ENCODE measurements at regions not wholly inside any gene's neighbourhood (a gene's known extent, or its start where the extent isn't known, plus 50 kb on each side); places are given as distances from the start of the nearest gene placed in this dataset.

DNA sequence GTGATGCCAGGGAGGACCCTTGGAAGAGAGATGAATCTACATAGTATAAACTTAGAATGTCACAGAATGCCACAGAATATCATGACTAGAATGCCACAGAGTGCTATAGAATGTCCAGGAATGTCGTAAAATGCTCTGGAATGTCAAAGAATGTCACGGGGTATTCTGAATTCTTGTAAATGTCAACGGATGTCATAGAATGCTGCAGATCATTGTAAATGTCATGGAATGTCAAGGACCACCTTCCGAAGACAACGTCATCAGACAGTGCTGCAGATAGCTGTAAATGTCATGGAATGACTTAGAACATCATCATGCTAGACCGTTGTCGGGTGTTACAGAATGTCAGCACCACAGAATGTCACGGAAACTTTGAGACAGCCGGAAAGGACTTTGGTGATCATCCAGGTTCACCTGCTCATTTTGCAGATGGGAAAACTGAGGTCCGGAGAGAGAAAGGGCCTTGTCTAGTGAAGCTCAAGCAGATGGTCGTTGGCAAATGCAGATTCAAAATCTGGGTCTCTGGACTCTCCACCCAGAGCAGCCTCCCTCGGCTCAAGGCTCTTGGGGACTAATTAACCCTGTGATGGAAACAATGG lies 117.1 kb downstream of the LHX2 start:
- no peak for TF ChIP-seq FOXJ3 (CRISPR knock-in tag; IDR thresholded peaks at IDR 0.05; ENCODE audit: borderline replicate concordance)
- no peak for TF ChIP-seq TCF7 (CRISPR knock-in tag; IDR thresholded peaks at IDR 0.05; ENCODE audit: low read depth)
- TF ChIP-seq, protein P1, sequence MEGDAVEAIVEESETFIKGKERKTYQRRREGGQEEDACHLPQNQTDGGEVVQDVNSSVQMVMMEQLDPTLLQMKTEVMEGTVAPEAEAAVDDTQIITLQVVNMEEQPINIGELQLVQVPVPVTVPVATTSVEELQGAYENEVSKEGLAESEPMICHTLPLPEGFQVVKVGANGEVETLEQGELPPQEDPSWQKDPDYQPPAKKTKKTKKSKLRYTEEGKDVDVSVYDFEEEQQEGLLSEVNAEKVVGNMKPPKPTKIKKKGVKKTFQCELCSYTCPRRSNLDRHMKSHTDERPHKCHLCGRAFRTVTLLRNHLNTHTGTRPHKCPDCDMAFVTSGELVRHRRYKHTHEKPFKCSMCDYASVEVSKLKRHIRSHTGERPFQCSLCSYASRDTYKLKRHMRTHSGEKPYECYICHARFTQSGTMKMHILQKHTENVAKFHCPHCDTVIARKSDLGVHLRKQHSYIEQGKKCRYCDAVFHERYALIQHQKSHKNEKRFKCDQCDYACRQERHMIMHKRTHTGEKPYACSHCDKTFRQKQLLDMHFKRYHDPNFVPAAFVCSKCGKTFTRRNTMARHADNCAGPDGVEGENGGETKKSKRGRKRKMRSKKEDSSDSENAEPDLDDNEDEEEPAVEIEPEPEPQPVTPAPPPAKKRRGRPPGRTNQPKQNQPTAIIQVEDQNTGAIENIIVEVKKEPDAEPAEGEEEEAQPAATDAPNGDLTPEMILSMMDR (IDR thresholded peaks at IDR 0.05) = no peak
- TF ChIP-seq, protein P2, sequence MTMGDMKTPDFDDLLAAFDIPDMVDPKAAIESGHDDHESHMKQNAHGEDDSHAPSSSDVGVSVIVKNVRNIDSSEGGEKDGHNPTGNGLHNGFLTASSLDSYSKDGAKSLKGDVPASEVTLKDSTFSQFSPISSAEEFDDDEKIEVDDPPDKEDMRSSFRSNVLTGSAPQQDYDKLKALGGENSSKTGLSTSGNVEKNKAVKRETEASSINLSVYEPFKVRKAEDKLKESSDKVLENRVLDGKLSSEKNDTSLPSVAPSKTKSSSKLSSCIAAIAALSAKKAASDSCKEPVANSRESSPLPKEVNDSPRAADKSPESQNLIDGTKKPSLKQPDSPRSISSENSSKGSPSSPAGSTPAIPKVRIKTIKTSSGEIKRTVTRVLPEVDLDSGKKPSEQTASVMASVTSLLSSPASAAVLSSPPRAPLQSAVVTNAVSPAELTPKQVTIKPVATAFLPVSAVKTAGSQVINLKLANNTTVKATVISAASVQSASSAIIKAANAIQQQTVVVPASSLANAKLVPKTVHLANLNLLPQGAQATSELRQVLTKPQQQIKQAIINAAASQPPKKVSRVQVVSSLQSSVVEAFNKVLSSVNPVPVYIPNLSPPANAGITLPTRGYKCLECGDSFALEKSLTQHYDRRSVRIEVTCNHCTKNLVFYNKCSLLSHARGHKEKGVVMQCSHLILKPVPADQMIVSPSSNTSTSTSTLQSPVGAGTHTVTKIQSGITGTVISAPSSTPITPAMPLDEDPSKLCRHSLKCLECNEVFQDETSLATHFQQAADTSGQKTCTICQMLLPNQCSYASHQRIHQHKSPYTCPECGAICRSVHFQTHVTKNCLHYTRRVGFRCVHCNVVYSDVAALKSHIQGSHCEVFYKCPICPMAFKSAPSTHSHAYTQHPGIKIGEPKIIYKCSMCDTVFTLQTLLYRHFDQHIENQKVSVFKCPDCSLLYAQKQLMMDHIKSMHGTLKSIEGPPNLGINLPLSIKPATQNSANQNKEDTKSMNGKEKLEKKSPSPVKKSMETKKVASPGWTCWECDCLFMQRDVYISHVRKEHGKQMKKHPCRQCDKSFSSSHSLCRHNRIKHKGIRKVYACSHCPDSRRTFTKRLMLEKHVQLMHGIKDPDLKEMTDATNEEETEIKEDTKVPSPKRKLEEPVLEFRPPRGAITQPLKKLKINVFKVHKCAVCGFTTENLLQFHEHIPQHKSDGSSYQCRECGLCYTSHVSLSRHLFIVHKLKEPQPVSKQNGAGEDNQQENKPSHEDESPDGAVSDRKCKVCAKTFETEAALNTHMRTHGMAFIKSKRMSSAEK (CRISPR knock-in tag; IDR thresholded peaks at IDR 0.05; ENCODE audit: borderline replicate concordance) = no peak
- TF ChIP-seq CREB1 (CRISPR knock-in tag; IDR thresholded peaks at IDR 0.05) = no peak
- TF ChIP-seq ZNF121 (CRISPR knock-in tag; IDR thresholded peaks at IDR 0.05) = no peak
- no peak for TF ChIP-seq MXD4 (CRISPR knock-in tag; IDR thresholded peaks at IDR 0.05; ENCODE audit: borderline replicate concordance)
- no peak for TF ChIP-seq NR3C1 (CRISPR knock-in tag; conservative IDR thresholded peaks at IDR 0.05; ENCODE audit: low read depth)
- no peak for TF ChIP-seq FOXK1 (CRISPR knock-in tag; IDR thresholded peaks at IDR 0.05)
- no peak for TF ChIP-seq TEAD1 (CRISPR knock-in tag; IDR thresholded peaks at IDR 0.05)
- TF ChIP-seq GABPB1 (CRISPR knock-in tag; IDR thresholded peaks at IDR 0.05) = no peak
- TF ChIP-seq, protein P3, sequence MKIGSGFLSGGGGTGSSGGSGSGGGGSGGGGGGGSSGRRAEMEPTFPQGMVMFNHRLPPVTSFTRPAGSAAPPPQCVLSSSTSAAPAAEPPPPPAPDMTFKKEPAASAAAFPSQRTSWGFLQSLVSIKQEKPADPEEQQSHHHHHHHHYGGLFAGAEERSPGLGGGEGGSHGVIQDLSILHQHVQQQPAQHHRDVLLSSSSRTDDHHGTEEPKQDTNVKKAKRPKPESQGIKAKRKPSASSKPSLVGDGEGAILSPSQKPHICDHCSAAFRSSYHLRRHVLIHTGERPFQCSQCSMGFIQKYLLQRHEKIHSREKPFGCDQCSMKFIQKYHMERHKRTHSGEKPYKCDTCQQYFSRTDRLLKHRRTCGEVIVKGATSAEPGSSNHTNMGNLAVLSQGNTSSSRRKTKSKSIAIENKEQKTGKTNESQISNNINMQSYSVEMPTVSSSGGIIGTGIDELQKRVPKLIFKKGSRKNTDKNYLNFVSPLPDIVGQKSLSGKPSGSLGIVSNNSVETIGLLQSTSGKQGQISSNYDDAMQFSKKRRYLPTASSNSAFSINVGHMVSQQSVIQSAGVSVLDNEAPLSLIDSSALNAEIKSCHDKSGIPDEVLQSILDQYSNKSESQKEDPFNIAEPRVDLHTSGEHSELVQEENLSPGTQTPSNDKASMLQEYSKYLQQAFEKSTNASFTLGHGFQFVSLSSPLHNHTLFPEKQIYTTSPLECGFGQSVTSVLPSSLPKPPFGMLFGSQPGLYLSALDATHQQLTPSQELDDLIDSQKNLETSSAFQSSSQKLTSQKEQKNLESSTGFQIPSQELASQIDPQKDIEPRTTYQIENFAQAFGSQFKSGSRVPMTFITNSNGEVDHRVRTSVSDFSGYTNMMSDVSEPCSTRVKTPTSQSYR (CRISPR knock-in tag; IDR thresholded peaks at IDR 0.05) = no peak
- TF ChIP-seq, protein P4, sequence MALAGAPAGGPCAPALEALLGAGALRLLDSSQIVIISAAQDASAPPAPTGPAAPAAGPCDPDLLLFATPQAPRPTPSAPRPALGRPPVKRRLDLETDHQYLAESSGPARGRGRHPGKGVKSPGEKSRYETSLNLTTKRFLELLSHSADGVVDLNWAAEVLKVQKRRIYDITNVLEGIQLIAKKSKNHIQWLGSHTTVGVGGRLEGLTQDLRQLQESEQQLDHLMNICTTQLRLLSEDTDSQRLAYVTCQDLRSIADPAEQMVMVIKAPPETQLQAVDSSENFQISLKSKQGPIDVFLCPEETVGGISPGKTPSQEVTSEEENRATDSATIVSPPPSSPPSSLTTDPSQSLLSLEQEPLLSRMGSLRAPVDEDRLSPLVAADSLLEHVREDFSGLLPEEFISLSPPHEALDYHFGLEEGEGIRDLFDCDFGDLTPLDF (CRISPR knock-in tag; IDR thresholded peaks at IDR 0.05) = no peak
